GM12878 (cell line): ENCODE measurements at regions not wholly inside any gene's neighbourhood (a gene's known extent, or its start where the extent isn't known, plus 50 kb on each side); places are given as distances from the start of the nearest gene placed in this dataset.

Source experiments
- CTCF ChIP-seq, 3 experiments: IDR thresholded peaks in 2 of 3; conservative IDR thresholded peaks in 1 of 3; 2 replicates each; pipeline ENCODE4 v1.5.1; 2011; ENCODE audit warnings: low read depth in 3 of 3, low read length in 3 of 3, mild to moderate bottlenecking in 3 of 3, control low read depth in 2 of 3, moderate library complexity in 2 of 3, inconsistent platforms in 1 of 3, mixed read lengths in 1 of 3; ENCODE audit not compliant: control insufficient read depth in 2 of 3, insufficient read depth in 1 of 3; ENCODE audit errors: extremely low read depth in 1 of 3
- ESRRA ChIP-seq: IDR thresholded peaks from 2 replicates; pipeline ENCODE4 v1.6.1; 2012; ENCODE audit warnings: mild to moderate bottlenecking, low read length, improper control_type of control experiment
- POLR2AphosphoS5 ChIP-seq: IDR thresholded peaks from 2 replicates; pipeline ENCODE4 v1.6.1; 2011; ENCODE audit warnings: mild to moderate bottlenecking, low read length, inconsistent platforms
- REST ChIP-seq: IDR thresholded peaks from 2 replicates; pipeline ENCODE4 v1.6.1; 2012; ENCODE audit warnings: mild to moderate bottlenecking, low read depth, low read length
- SREBF2 ChIP-seq: IDR thresholded peaks from 2 replicates; pipeline ENCODE4 v1.6.1; 2012; ENCODE audit warnings: mild to moderate bottlenecking, low read length
- TF ChIP-seq, protein P1 (sequence below): fragments of 450-650 bp; IDR thresholded peaks from 2 replicates; pipeline ENCODE4 v1.6.1; 2017; ENCODE audit warnings: mild to moderate bottlenecking

DNA sequence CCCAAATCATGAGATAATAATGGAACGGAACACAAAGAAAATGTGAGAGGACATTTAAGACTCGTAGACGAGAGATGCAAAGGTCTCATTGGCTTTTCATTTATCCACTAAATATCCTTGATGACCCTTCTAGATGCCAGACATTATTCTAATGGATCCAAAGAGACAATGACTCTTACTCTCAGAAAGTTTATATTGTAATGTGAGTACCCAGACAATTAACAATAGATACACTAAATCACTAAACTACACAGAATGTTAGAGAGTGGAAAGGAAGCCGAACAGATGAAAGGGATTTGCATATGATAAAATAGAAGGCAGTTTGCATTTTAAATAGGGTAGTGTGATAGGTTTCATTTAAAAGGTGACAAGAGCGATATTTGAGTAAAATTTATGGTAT is 973.3 kb downstream of the TAF11L14 start:
- TF ChIP-seq SREBF2 (no peak), REST (no peak), CTCF (IDR thresholded peaks at IDR 0.05 in 2 of 3, conservative IDR thresholded peaks at IDR 0.05 in 1 of 3; ENCODE audit: control insufficient read depth in 2 of 3, extremely low read depth in 1 of 3, insufficient read depth in 1 of 3, low read depth in 3 of 3, low read length in 3 of 3) (no peak), POLR2AphosphoS5 (no peak), ESRRA (no peak)
- TF ChIP-seq, protein P1, sequence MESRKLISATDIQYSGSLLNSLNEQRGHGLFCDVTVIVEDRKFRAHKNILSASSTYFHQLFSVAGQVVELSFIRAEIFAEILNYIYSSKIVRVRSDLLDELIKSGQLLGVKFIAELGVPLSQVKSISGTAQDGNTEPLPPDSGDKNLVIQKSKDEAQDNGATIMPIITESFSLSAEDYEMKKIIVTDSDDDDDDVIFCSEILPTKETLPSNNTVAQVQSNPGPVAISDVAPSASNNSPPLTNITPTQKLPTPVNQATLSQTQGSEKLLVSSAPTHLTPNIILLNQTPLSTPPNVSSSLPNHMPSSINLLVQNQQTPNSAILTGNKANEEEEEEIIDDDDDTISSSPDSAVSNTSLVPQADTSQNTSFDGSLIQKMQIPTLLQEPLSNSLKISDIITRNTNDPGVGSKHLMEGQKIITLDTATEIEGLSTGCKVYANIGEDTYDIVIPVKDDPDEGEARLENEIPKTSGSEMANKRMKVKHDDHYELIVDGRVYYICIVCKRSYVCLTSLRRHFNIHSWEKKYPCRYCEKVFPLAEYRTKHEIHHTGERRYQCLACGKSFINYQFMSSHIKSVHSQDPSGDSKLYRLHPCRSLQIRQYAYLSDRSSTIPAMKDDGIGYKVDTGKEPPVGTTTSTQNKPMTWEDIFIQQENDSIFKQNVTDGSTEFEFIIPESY = no peak
